DND-41 (cell line): ENCODE measurements at regions not wholly inside any gene's neighbourhood (a gene's known extent, or its start where the extent isn't known, plus 50 kb on each side); places are given as distances from the start of the nearest gene placed in this dataset.

Experiments used
- EZH2 ChIP-seq: IDR thresholded peaks from 3 replicates; pipeline ENCODE4 v1.6.1; 2012; ENCODE audit warnings: borderline replicate concordance, low read depth, mild to moderate bottlenecking, moderate library complexity, low read length, inconsistent platforms; ENCODE audit not compliant: severe bottlenecking
- TF ChIP-seq, protein P1 (sequence below): IDR thresholded peaks from 2 replicates; pipeline ENCODE4 v1.5.1; 2012; ENCODE audit warnings: borderline replicate concordance, low read length, moderate library complexity, mild to moderate bottlenecking; ENCODE audit not compliant: poor library complexity, severe bottlenecking; ENCODE audit errors: extremely low read depth

DNA sequence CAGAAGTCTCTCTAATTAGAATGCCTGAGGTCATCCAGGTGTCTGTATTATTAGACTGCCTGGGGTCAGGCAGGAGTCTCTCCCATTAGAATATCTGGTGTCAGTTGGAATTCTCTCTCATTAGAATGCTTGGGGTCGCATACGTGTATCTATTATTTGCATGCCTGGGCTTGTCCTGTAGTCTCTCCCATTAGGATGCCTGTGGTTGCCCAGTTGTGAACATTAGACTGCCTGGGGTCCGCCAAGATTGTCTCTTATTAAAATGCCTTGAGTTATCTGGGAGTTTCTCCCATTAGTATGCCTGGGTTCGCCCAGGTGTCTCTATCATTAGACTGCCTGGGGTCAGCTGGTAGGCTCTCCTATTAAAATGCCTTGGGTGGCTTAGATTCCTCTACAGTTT lies 1494.7 kb downstream of the UQCRFS1 start:
- TF ChIP-seq, protein P1, sequence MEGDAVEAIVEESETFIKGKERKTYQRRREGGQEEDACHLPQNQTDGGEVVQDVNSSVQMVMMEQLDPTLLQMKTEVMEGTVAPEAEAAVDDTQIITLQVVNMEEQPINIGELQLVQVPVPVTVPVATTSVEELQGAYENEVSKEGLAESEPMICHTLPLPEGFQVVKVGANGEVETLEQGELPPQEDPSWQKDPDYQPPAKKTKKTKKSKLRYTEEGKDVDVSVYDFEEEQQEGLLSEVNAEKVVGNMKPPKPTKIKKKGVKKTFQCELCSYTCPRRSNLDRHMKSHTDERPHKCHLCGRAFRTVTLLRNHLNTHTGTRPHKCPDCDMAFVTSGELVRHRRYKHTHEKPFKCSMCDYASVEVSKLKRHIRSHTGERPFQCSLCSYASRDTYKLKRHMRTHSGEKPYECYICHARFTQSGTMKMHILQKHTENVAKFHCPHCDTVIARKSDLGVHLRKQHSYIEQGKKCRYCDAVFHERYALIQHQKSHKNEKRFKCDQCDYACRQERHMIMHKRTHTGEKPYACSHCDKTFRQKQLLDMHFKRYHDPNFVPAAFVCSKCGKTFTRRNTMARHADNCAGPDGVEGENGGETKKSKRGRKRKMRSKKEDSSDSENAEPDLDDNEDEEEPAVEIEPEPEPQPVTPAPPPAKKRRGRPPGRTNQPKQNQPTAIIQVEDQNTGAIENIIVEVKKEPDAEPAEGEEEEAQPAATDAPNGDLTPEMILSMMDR: no peak
- no peak for TF ChIP-seq EZH2
